Kidney glomerular epithelial cell (primary cell): ENCODE measurements at regions not wholly inside any gene's neighbourhood (a gene's known extent, or its start where the extent isn't known, plus 50 kb on each side); places are given as distances from the start of the nearest gene placed in this dataset.
"Not testable (repeated sequence)": the region's sequence is repeated elsewhere in the genome, so short reads cannot be mapped to it uniquely, and the experiment has no call there.

Experiments
- DNase-seq: peaks from one replicate; lab custom pipeline; 2025; lab: John Stamatoyannopoulos, UW

GRCh38 chr2:222760301-222760897 lies 88.9 kb downstream of the MOGAT1 start:
- no peak for DNase-seq

- DNase-seq, result no peak
These were observed 90.4 kb downstream of the MOGAT1 start for GRCh38 chr2:222761888-222762287.

GRCh38 chr2:222762342-222762741 lies 90.9 kb downstream of the MOGAT1 start:
- DNase-seq, result no peak

- not testable (repeated sequence) for DNase-seq
These were observed 94.4 kb downstream of the MOGAT1 start for GRCh38 chr2:222765883-222766282.

- DNase-seq, result not testable (repeated sequence)
These were observed 92.8 kb upstream of the ACSL3 start for GRCh38 chr2:222768019-222768418.

GRCh38 chr2:222769446-222769845 lies 91.4 kb upstream of the ACSL3 start:
- DNase-seq, result no peak

- no peak for DNase-seq
These were observed 90.9 kb upstream of the ACSL3 start for GRCh38 chr2:222769941-222770340.

- DNase-seq, result no peak
These were observed 89.0 kb upstream of the ACSL3 start for GRCh38 chr2:222771832-222772231.

GRCh38 chr2:222774941-222775340 lies 85.9 kb upstream of the ACSL3 start:
- no peak for DNase-seq

- DNase-seq, result no peak
These were observed 84.0 kb upstream of the ACSL3 start for GRCh38 chr2:222776792-222777191.

- no peak for DNase-seq
These were observed 82.4 kb upstream of the ACSL3 start for GRCh38 chr2:222778400-222778799.

GRCh38 chr2:222779145-222779832 lies 81.5 kb upstream of the ACSL3 start:
- DNase-seq, result no peak

GRCh38 chr2:222780051-222780450 lies 80.8 kb upstream of the ACSL3 start:
- no peak for DNase-seq

- no peak for DNase-seq
These were observed 78.6 kb upstream of the ACSL3 start for GRCh38 chr2:222782201-222782730.

- DNase-seq, result no peak
These were observed 77.2 kb upstream of the ACSL3 start for GRCh38 chr2:222783592-222783991.

- DNase-seq, result no peak
These were observed 69.9 kb upstream of the ACSL3 start for GRCh38 chr2:222790932-222791331.

GRCh38 chr2:222792001-222792611 lies 68.7 kb upstream of the ACSL3 start:
- DNase-seq, result no peak

GRCh38 chr2:222794585-222795449 lies 66.0 kb upstream of the ACSL3 start:
- DNase-seq, result no peak

GRCh38 chr2:222795450-222796357 lies 65.1 kb upstream of the ACSL3 start:
- no peak for DNase-seq

GRCh38 chr2:222796413-222797103 lies 64.3 kb upstream of the ACSL3 start:
- no peak for DNase-seq

- peak; percentile 10 for DNase-seq
These were observed 63.6 kb upstream of the ACSL3 start for GRCh38 chr2:222797261-222797660.
